ENCODE measurements at regions not wholly inside any gene's neighbourhood (a gene's known extent, or its start where the extent isn't known, plus 50 kb on each side); places are given as distances from the start of the nearest gene placed in this dataset.
"Not testable (repeated sequence)": the region's sequence is repeated elsewhere in the genome, so short reads cannot be mapped to it uniquely, and the experiment has no call there.

DNA sequence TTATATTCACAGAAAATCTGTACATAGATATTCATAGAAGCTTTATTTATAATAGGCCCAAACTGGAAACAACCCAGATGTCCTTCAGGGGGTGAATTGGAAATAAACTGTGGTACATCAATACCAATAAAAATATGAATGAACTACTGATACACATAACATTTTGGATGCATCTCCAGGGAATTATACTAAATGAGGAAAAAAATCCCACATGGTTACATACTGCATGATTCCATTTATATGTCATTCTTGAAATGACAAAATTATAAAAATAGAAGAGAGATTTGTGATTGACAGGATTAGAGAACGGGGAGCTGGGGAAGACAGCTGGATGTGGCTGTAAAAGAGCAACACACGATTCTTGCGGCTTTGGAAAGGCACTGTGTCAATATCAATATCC, 435.0 kb downstream of the TMEM182 start:
- Histone ChIP-seq H3K4me3 (no peak overlapping the region), H3K36me3 (replicated peaks) (no peaks in the 10 kb centered on the region), H3K9me3 (no peaks in the 10 kb centered on the region; the same call in 1 of the 2 replicates), H3K27me3 (ENCODE audit: low read depth) (no peaks in the 10 kb centered on the region), H3K4me1 (no peaks in the 10 kb centered on the region)
- no peak for DNase-seq (ENCODE audit: low spot score in 2 of 2)
- in situ Hi-C loops (cut with MboI; ENCODE audit: low sequenced_read_pairs) = no loop called here

DNA sequence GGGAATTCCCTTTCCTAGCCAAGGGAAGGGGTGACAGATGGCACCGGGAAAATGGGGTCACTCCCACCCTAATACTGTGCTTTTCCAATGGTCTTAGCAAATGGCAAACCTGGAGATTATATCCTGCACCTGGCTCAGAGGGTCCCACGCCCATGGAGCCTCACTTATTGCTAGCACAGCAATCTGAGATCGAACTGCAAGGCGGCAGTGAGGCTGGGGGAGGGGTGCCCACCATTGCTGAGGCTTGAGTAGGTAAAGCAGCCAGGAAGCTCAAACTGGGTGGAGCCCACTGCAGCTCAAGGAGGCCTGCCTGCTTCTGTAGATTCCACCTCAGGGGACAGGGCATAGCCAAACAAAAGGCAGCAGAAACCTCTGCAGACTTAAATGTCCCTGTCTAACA, 438.9 kb downstream of the TMEM182 start:
- H3K27me3 ChIP-seq (ENCODE audit: low read depth); in situ Hi-C loops (cut with MboI; ENCODE audit: low sequenced_read_pairs); H3K36me3 ChIP-seq (replicated peaks); DNase-seq (ENCODE audit: low spot score in 2 of 2); H3K9me3 ChIP-seq; H3K4me1 ChIP-seq; H3K4me3 ChIP-seq: not testable (repeated sequence)

DNA sequence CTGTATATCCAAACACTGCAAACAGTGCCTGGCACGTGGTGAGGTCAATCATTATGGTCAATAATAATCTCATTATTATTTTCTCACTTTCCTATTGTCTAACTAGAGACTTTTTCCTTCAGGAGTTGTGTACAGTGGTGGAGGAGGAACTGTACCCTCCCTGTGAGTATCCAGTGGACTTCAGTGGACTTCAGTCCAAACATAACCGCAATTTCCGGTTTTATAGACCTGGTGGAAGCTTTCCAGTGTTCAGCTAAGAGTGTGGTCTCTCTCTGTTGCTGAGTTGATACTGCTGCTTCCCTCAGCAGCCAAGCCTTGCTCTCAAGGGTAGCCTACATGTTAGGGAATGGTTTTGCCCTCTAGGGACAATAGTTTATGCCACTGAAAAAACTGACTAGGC, 447.1 kb downstream of the TMEM182 start:
- no peaks in the 10 kb centered on the region for H3K27me3 ChIP-seq (ENCODE audit: low read depth)
- in situ Hi-C loops (cut with MboI; ENCODE audit: low sequenced_read_pairs) = no loop called here
- no peaks in the 10 kb centered on the region for H3K4me1 ChIP-seq
- no peak overlapping the region for H3K4me3 ChIP-seq
- no peaks in the 10 kb centered on the region; the same call in 1 of the 2 replicates for H3K9me3 ChIP-seq
- H3K36me3 ChIP-seq (replicated peaks) = no peaks in the 10 kb centered on the region
- DNase-seq (ENCODE audit: low spot score in 2 of 2) = no peak

DNA sequence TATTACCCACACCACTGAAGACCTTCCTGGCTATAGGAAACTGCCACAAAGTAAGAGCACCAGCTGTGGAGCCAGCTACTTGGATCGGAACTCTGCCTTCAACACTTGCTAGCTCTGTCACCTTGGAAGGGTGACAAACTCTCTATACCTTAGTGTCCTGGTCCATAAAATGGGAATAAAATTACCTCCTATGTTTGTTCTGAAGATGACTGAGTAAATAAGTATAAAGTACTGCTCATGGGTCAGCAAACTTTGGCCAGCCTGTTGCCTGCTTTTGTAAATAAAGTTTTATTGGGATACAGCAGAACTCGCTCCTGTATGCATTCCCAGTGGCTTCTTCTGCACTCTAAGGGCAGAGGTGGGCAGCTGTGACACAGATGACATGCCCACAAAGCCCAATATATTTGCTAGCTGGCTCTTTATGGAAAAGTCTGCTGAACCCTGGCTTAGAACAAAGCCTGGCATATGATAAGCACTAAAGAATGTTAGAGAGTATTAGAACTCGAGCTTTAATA, 451.3 kb downstream of the TMEM182 start:
- in situ Hi-C loops (cut with MboI; ENCODE audit: low sequenced_read_pairs) = no loop called here

DNA sequence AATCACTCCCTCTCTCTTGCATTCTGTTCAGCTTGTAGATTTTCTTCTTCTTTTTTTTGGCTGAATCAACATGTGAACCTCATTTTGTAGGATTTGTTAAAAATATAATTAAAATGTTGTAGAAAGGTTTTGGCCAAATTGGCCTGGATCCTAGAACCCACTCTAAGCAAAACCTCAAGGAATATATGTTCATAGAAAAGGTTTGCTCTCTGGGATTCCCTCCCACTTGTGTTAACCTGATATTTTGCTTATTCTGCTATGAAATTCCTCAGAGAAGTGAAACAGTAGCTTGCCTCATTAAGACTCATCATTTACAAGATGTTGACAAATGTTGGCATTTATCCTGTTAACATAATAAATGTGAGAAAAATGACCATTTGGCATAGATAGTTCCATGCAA, 456.7 kb downstream of the TMEM182 start:
- Histone ChIP-seq H3K4me1 (no peaks in the 10 kb centered on the region), H3K27me3 (ENCODE audit: low read depth) (no peaks in the 10 kb centered on the region), H3K36me3 (replicated peaks) (no peaks in the 10 kb centered on the region), H3K4me3 (no peak overlapping the region), H3K9me3 (no peaks in the 10 kb centered on the region)
- DNase-seq (ENCODE audit: low spot score in 2 of 2) = no peak
- in situ Hi-C loops (cut with MboI; ENCODE audit: low sequenced_read_pairs) = no loop called here

More for the DNA sequence above, 451.3 kb downstream of the TMEM182 start:
- H3K9me3 ChIP-seq = no peaks in the 10 kb centered on the region
- no peak overlapping the region for H3K4me3 ChIP-seq
- no peak for DNase-seq (ENCODE audit: low spot score in 2 of 2)
- no peaks in the 10 kb centered on the region for H3K36me3 ChIP-seq (replicated peaks)
- H3K27me3 ChIP-seq (ENCODE audit: low read depth) = no peaks in the 10 kb centered on the region
- no peaks in the 10 kb centered on the region for H3K4me1 ChIP-seq

DNA sequence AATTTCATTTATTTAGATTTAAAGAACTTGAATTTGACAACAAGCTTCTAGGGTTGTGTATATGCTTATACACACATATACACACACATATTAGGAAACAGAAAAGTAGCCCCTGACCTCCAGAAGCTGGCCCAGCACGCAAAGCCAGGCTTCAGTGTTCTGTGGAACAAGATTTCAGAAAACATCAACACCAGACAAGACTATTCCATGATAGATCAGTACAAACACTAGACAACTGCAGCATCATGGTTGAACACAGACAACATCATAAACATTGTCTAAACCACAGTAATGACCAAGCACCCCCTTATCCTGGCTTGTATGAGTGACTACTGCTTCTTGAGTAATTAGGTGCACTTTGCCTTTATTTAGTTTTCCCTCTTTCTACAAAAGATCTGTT, 457.6 kb downstream of the TMEM182 start:
- DNase-seq (ENCODE audit: low spot score in 2 of 2) = no peak
- Histone ChIP-seq H3K27me3 (ENCODE audit: low read depth) (no peaks in the 10 kb centered on the region), H3K4me3 (no peak overlapping the region), H3K9me3 (no peaks in the 10 kb centered on the region), H3K4me1 (no peaks in the 10 kb centered on the region), H3K36me3 (replicated peaks) (no peaks in the 10 kb centered on the region)
- in situ Hi-C loops (cut with MboI; ENCODE audit: low sequenced_read_pairs) = no loop called here

DNA sequence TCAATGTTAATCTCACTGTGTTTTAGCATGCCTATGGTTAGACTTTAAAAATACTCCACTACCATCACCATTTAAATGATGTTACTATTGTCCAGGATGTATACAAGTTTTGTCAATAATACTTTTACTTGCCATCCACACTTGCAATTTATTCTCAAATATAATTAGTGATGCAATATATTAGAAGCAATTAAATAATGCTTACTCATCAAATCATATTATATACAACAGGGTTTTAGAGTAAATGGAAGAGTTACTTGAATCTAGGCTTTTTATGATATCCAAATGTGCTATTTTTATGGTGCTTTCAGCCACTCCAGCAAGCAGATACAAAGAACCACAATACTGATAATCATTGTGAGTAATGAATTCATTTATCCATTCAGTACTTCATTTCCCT, 461.1 kb downstream of the TMEM182 start:
- Histone ChIP-seq H3K9me3 (no peaks in the 10 kb centered on the region), H3K36me3 (replicated peaks) (no peaks in the 10 kb centered on the region), H3K4me3 (no peak overlapping the region), H3K4me1 (no peaks in the 10 kb centered on the region), H3K27me3 (ENCODE audit: low read depth) (no peaks in the 10 kb centered on the region)
- DNase-seq (ENCODE audit: low spot score in 2 of 2) = no peak
- in situ Hi-C loops (cut with MboI; ENCODE audit: low sequenced_read_pairs) = no loop called here

DNA sequence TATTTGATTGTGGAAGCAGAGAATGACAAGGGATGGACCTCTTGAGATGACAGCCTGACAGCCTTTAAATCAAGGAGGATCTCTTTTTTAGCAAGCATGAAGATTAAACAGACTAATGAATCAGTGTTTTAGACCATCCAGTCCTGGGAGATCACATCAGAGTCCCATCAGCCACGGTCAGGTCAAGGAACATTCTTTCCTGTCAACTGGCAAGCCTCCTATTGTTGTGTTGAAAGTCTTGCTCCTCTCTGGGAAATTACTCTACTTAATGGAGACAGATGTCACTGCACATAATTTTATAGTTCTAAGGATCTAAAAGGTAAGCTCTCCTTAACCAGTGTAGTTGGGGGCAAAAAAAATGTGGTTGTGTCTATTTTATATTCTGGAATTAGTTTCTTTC, 469.0 kb downstream of the TMEM182 start:
- Histone ChIP-seq H3K9me3 (no peaks in the 10 kb centered on the region), H3K4me1 (no peaks in the 10 kb centered on the region), H3K4me3 (no peak overlapping the region), H3K27me3 (ENCODE audit: low read depth) (no peaks in the 10 kb centered on the region), H3K36me3 (replicated peaks) (no peaks in the 10 kb centered on the region)
- in situ Hi-C loops (cut with MboI; ENCODE audit: low sequenced_read_pairs) = no loop called here
- no peak for DNase-seq (ENCODE audit: low spot score in 2 of 2)

DNA sequence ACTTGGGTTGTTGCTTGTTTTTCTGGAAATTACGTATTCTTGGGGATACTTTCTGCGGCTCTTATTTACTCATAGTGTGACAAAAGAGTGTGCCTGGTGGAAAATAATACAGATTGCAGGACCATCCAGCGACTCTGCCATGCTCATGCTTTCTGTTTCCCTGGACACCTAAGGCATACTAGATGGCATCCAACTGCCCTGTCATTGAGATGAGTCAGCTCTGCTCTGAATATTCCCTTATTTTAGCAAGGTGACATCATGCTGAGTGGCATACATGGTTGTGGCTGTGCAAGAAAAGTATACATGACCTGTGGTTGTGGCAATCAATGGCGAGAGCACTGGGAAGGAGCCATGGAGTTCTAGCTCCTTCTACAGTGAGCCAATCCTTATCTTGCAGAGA, 471.0 kb downstream of the TMEM182 start:
- DNase-seq (ENCODE audit: low spot score in 2 of 2) = no peak
- Histone ChIP-seq H3K27me3 (ENCODE audit: low read depth) (no peaks in the 10 kb centered on the region), H3K4me3 (no peak overlapping the region), H3K36me3 (replicated peaks) (no peaks in the 10 kb centered on the region), H3K9me3 (no peaks in the 10 kb centered on the region), H3K4me1 (no peaks in the 10 kb centered on the region)
- in situ Hi-C loops (cut with MboI; ENCODE audit: low sequenced_read_pairs) = no loop called here

DNA sequence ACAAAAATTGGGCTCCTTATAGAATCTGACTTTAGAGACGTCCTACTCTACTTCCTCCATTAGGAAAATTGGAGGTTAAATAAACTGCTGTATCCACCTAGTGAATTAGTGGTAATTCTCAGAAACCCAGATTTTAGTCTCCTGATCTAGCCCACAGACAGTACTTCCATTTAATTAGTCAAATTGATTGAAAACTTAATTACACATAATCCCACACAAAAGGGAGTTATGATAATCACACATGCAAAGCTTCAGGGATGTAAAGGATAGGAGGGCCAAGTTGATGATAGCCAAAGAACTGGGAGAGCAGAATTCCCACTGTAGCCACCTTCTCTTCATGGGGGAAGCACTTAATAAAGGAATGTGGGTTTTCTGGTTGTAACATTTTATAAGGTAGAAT, 471.9 kb downstream of the TMEM182 start:
- no peaks in the 10 kb centered on the region for H3K36me3 ChIP-seq (replicated peaks)
- H3K4me3 ChIP-seq = no peak overlapping the region
- H3K27me3 ChIP-seq (ENCODE audit: low read depth) = no peaks in the 10 kb centered on the region
- H3K9me3 ChIP-seq = no peaks in the 10 kb centered on the region
- no peaks in the 10 kb centered on the region for H3K4me1 ChIP-seq
- in situ Hi-C loops (cut with MboI; ENCODE audit: low sequenced_read_pairs) = no loop called here
- no peak for DNase-seq (ENCODE audit: low spot score in 2 of 2)

DNA sequence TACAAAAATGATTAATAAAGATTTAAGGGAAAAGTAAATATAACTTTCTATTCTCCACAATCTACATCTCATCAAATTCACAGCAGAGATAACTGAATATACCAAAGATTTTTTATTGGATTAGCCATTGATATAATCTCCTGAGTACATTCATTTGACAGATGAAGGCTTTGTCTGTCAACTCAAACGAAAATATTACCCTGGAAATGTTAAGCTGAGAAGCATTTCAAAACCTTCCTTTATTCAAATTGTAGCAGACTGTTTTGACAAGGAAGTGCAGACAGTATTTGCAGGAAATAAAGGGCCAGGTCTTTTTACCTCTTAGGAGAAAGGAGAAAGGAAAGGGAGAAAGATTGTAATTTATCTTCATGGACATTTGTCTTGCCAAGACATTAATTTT, 473.5 kb downstream of the TMEM182 start:
- no peaks in the 10 kb centered on the region for H3K4me1 ChIP-seq
- no peak for DNase-seq (ENCODE audit: low spot score in 2 of 2)
- H3K9me3 ChIP-seq = no peaks in the 10 kb centered on the region
- H3K27me3 ChIP-seq (ENCODE audit: low read depth) = no peaks in the 10 kb centered on the region
- no peak overlapping the region for H3K4me3 ChIP-seq
- no peaks in the 10 kb centered on the region for H3K36me3 ChIP-seq (replicated peaks)
- in situ Hi-C loops (cut with MboI; ENCODE audit: low sequenced_read_pairs) = no loop called here

DNA sequence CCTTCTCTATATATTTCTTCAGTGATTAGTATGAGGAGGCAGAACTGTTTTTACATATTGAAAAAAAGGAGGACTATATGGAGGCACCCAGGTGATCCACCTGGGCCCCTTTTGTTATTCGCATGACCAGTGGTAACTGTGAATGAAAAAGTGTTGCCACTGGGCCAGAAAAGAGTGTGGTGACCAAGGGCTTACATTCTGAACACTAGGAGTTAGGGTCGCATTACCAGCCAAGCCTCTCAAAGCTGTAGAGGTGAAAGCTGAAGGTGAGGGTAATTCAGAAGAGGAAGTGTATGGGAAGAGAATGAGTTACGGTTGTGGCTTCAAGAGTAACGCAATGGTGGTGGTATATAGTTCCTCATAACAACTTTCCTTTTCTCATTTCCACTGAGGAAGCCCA, 487.6 kb downstream of the TMEM182 start:
- Histone ChIP-seq H3K36me3 (replicated peaks) (no peaks in the 10 kb centered on the region), H3K4me1 (no peaks in the 10 kb centered on the region), H3K4me3 (no peak overlapping the region), H3K27me3 (ENCODE audit: low read depth) (no peaks in the 10 kb centered on the region), H3K9me3 (no peaks in the 10 kb centered on the region)
- in situ Hi-C loops (cut with MboI; ENCODE audit: low sequenced_read_pairs) = no loop called here
- no peak for DNase-seq (ENCODE audit: low spot score in 2 of 2)

DNA sequence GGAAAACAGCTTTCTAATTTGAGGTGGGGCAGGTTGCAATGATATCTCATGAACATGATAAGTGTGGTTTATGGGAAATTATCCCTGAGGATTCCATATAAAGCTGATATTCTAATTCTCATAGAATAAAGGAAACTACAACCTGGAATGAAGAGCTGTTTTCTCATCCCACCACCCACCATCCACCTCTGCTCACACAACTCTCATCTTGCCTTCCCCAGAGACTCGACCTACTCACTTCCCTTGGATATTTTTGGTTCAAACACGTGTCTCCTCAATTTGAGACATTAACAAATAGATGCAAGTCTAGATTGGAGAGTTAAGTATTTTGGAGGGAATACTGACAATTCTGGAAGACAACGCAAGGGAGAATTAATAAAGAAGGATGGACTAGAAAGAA, 490.9 kb downstream of the TMEM182 start:
- H3K9me3 ChIP-seq = no peaks in the 10 kb centered on the region
- H3K27me3 ChIP-seq (ENCODE audit: low read depth) = no peaks in the 10 kb centered on the region
- no peaks in the 10 kb centered on the region for H3K4me1 ChIP-seq
- in situ Hi-C loops (cut with MboI; ENCODE audit: low sequenced_read_pairs) = no loop called here
- no peak for DNase-seq (ENCODE audit: low spot score in 2 of 2)
- H3K36me3 ChIP-seq (replicated peaks) = no peaks in the 10 kb centered on the region
- no peak overlapping the region for H3K4me3 ChIP-seq

DNA sequence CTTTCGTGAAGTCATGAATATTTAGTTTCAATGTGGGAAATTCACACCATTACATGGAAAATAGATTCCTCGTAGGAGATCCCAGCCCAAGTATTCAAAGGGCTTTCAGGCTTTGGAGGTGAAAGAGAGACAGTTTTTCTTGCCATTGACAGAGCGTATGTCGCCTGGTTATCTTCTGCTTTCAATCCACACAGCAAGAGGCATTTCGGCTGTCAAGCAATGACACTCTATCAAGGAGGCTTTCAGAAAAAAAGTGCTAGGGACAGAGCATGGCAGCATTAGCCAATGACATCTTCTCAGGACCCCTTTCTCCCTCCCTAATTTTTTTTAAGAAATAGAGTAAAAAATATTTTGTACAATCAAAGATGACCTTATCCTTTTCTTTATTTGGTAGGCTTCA, 492.8 kb downstream of the TMEM182 start:
- H3K36me3 ChIP-seq (replicated peaks) = no peaks in the 10 kb centered on the region
- H3K9me3 ChIP-seq = no peaks in the 10 kb centered on the region
- no peaks in the 10 kb centered on the region for H3K4me1 ChIP-seq
- no peak for DNase-seq (ENCODE audit: low spot score in 2 of 2)
- in situ Hi-C loops (cut with MboI; ENCODE audit: low sequenced_read_pairs) = no loop called here
- H3K4me3 ChIP-seq = no peak overlapping the region
- H3K27me3 ChIP-seq (ENCODE audit: low read depth) = no peaks in the 10 kb centered on the region

DNA sequence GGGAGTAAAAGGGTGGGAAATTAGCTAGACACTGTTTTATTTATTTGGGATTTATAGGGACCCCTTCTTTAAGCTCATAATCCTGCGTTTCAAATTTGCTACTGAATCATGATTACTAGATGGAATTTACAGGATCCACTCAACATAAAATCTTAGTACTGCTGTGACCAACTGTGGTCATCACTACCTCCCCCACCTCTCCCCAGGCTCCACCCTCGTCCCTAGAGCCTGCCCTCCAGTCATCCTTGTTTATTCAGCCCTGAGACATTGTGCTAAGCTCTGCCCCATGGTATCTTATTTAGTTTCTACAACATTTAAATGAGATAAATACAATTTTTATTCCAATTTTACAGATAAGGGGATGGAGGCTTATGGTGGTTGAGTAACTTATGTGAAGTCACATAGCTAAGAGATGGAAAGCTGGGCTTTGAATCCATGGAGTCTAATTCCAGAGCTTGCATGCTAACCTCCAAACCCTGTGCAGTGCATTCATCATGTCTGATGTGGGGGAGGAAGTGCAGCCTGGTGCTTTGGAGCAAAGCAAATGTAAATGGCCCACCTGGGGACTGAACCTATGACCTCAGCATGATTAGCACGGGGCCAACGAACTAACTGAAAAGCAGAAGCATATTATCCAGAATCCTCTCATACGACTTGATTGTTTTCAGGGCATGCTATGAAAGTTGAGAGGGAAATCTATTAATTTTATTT, 502.4 kb downstream of the TMEM182 start:
- H3K36me3 ChIP-seq (replicated peaks) = no peaks in the 10 kb centered on the region
- in situ Hi-C loops (cut with MboI; ENCODE audit: low sequenced_read_pairs) = no loop called here
- no peaks in the 10 kb centered on the region for H3K9me3 ChIP-seq
- DNase-seq (ENCODE audit: low spot score in 2 of 2) = no peak
- no peaks in the 10 kb centered on the region for H3K4me1 ChIP-seq
- H3K4me3 ChIP-seq = no peak overlapping the region
- H3K27me3 ChIP-seq (ENCODE audit: low read depth) = no peaks in the 10 kb centered on the region
